ENCODE measurements at regions not wholly inside any gene's neighbourhood (a gene's known extent, or its start where the extent isn't known, plus 50 kb on each side); places are given as distances from the start of the nearest gene placed in this dataset.

DNA sequence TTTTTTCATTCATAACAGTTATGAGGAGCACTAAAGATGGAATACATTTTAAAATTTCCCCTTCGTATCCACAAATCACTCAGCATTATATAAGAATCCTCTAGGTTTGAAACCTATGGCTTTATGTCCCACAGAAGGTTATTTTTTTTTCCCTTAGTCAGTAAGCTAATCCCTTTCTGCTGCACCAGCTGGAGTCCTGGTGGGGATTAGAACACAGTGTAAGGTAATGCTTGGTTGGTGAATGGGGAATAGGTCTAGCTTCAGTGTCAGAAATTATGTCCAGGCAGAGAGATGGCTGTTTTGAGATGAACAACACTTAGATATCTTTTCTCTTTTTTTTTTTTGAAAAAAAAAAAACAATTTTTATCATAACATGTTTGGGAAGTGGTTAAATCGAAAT, 116.6 kb downstream of the RASGEF1B start:
- no peak overlapping the region for H3K4me3 ChIP-seq (ENCODE audit: low read depth, low read length)
- TF ChIP-seq, protein P1, sequence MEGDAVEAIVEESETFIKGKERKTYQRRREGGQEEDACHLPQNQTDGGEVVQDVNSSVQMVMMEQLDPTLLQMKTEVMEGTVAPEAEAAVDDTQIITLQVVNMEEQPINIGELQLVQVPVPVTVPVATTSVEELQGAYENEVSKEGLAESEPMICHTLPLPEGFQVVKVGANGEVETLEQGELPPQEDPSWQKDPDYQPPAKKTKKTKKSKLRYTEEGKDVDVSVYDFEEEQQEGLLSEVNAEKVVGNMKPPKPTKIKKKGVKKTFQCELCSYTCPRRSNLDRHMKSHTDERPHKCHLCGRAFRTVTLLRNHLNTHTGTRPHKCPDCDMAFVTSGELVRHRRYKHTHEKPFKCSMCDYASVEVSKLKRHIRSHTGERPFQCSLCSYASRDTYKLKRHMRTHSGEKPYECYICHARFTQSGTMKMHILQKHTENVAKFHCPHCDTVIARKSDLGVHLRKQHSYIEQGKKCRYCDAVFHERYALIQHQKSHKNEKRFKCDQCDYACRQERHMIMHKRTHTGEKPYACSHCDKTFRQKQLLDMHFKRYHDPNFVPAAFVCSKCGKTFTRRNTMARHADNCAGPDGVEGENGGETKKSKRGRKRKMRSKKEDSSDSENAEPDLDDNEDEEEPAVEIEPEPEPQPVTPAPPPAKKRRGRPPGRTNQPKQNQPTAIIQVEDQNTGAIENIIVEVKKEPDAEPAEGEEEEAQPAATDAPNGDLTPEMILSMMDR (IDR thresholded peaks at IDR 0.05; ENCODE audit: low read depth, low read length, missing control alignments): no peak
- no peak for DNase-seq (ENCODE audit: low read depth)

DNA sequence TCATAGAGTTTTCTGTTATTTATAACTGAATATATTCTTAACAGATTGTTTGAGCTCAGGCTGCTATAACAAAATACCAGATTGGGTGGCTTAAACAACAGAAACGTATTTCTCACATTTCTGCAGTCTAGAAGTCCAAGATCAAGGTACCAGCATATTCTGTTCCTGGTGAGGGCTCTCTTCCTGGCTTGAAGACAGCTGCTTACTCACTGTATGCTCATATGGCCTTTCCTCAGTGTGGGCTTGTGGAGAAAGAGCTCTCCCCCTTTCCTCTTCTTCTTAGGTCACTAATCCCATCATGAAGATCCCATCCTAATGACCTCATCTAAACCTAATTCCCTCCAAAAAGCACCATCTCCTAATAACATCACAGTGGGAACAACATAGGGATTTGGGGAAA, 117.8 kb downstream of the RASGEF1B start:
- no peak overlapping the region for H3K4me3 ChIP-seq (ENCODE audit: low read depth, low read length)
- TF ChIP-seq, protein P1 (IDR thresholded peaks at IDR 0.05; ENCODE audit: low read depth, low read length, missing control alignments): no peak
- DNase-seq (ENCODE audit: low read depth): no peak

DNA sequence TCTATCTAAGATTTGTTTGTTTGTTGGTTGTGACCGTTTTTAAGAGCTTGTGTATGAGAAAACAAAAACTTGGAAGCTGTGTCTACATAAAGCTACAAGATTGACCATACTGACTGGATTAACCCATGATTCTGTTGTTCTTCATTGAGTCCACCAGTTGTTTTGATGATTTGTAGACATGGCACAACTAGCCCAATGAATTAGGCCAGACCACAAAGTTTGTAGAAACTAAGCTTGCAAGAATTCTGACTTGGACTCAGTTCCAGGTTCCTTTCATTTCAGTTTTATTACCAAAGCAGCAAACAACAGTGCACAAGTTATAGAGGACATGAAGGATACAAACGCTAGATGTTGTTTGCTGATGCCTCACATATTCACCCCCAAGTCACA, 119.3 kb downstream of the RASGEF1B start:
- TF ChIP-seq, protein P1 (IDR thresholded peaks at IDR 0.05; ENCODE audit: low read depth, low read length, missing control alignments): no peak
- no peak for DNase-seq (ENCODE audit: low read depth)
- H3K4me3 ChIP-seq (ENCODE audit: low read depth, low read length): no peak overlapping the region

DNA sequence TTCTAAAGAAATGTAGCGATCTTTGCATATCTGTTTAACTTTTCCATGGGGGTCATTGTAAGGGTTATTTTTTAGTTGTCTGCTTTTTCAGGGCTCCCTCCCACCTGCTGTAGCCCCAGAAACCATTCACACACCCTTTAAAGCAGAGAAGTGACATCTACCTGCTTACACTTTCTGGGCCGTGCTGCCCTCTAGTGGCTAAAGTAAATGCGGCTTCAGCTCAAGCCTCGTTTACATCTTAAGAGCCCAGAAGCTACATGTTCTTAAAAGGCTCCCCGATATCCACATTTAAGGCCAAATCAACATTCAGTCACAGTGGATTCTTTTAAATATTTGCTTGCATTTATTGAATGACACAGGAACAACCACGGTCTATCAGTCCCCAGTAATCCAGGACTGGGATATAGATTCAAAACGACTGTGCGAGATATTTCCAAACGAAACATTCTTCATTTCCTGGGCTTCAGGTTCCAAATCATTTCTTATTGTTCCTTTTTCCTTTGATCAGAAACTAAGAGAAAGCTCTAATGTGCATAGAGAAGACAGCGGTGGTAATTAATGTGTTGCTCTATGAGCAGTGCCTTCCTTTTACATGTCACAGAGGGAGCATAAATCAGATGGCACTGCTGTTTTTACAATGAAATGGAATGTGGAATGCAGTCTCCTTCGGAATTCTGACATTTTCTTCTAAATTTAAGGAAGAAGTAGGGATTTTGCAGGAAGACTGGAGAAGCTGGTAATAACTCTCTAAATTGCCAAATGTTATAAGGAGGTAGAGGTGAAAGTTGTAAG, 119.9 kb downstream of the RASGEF1B start:
- H3K4me3 ChIP-seq (ENCODE audit: low read depth, low read length): no peak overlapping the region
- DNase-seq (ENCODE audit: low read depth): peak; percentile 35
- TF ChIP-seq, protein P1 (IDR thresholded peaks at IDR 0.05; ENCODE audit: low read depth, low read length, missing control alignments): peak; percentile 89

DNA sequence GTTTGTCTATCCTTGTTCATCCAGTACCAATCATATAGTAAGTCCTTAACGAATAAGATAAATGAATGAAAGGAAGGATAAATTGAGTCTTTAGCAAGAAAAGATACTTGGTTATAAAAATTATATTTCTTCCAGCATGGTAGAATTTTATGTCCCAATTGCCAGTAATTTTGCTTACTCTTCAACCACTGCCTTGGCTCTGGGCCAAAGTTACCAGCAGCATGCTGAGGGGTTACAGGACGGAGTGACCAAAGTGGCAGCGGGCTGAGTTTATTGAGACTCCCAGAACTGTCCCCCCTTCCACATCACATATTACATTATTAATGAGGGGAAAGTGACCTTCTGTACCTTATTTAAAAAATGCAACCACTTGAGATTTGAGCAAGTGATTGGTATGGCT, 121.7 kb downstream of the RASGEF1B start:
- H3K4me3 ChIP-seq (ENCODE audit: low read depth, low read length): no peak overlapping the region
- no peak for DNase-seq (ENCODE audit: low read depth)
- TF ChIP-seq, protein P1 (IDR thresholded peaks at IDR 0.05; ENCODE audit: low read depth, low read length, missing control alignments): no peak

DNA sequence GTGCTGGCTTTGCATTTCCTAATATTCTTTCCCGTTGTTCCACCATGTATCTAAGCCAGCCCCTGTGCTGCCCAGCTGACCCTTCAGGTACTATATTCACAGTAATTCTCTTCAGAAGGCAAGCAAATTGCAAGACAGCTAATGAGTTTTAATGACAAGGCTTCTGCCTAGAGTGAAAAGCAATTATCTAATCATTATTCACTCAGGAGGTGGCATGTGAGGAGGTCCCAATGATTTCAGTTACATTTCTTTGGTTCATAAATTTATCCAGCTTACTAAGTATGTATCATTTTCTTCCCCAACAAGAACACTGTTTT, 123.0 kb downstream of the RASGEF1B start:
- no peak for DNase-seq (ENCODE audit: low read depth)
- TF ChIP-seq, protein P1 (IDR thresholded peaks at IDR 0.05; ENCODE audit: low read depth, low read length, missing control alignments): no peak
- no peak overlapping the region for H3K4me3 ChIP-seq (ENCODE audit: low read depth, low read length)

Measured in GM12864 (cell line).